ENCODE measurements at regions not wholly inside any gene's neighbourhood (a gene's known extent, or its start where the extent isn't known, plus 50 kb on each side); places are given as distances from the start of the nearest gene placed in this dataset.
A peak's percentile ranks its signal among the peaks of the same experiment; 100 is the strongest.

DNA sequence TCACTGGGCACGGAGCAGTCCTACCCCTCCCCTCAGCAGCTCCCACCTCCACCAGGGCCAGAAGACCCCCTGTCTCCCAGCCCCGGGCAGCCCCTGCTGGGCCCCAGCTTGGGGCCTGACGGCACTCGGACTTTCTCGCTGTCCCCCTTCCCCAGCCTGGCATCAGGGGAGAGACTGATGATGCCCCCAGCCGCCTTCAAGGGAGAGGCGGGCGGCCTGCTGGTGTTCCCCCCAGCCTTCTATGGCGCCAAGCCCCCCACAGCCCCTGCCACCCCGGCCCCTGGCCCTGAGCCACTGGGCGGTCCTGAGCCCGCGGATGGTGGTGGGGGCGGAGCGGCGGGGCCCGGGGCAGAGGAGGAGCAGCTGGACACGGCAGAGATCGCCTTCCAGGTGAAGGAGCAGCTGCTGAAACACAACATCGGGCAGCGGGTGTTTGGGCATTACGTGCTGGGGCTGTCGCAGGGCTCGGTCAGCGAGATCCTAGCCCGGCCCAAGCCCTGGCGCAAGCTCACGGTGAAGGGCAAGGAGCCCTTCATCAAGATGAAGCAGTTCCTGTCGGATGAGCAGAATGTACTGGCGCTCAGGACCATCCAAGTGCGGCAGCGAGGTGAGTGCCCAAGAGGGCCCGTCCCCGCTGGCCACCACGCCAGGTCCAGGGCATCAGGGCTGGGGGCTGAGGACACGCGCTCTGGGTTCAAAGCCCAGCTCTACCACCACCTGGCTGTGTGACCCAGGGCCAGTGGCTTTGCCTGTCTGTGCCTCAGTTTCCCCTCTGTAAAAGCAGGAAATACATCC is 58.6 kb downstream of the PHETA1 start:
- peaks cover 8 to 10% of the 10 kb centered on the region in 2 donors for H3K9me3 ChIP-seq (ENCODE audit: control insufficient read depth in 1 of 2, low read length in 2 of 2)
- no peaks in the 10 kb centered on the region for H3K4me1 ChIP-seq (ENCODE audit: control insufficient read depth in 1 of 2, insufficient read depth in 2 of 2, low read length in 2 of 2)
- H3K9ac ChIP-seq (ENCODE audit: low read depth in 1 of 2, low read length in 2 of 2) = no peak overlapping the region
- H3K4me3 ChIP-seq (ENCODE audit: low read depth in 1 of 2, low read length in 2 of 2) = no peak overlapping the region
- no peak overlapping the region for H3K27ac ChIP-seq (ENCODE audit: low read depth, low read length)
- no peaks in the 10 kb centered on the region for H3K27me3 ChIP-seq (ENCODE audit: control insufficient read depth in 1 of 2, insufficient read depth in 2 of 2, low read length in 2 of 2)
- no peaks in the 10 kb centered on the region for H3K36me3 ChIP-seq (ENCODE audit: control insufficient read depth in 1 of 2, insufficient read depth in 2 of 2, low read length in 2 of 2)

DNA sequence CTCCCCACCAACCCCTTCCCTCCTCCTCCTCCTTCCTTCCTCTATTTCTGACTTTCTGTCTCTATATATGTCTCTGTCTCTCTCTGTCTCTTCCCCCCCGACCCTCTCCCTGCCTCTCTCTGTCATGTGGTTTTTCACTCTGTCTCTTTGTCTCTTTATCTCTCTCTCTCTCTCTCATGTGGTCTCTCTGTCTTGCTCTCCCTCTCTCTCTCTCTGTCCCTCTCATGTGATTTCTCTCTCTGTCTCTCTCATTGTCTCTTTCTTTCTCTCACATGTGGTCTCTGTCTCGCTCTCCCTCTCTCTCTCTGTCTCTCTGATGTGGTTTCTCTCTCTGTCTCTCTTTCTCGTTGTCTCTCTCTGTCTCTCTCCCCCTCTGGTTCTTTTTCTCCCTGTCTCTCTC is 59.3 kb downstream of the PHETA1 start:
- Histone ChIP-seq H3K9ac (ENCODE audit: low read depth in 1 of 2, low read length in 2 of 2) (no peak overlapping the region), H3K9me3 (ENCODE audit: control insufficient read depth in 1 of 2, low read length in 2 of 2) (peaks cover 15 to 17% of the 10 kb centered on the region in 2 donors), H3K4me1 (ENCODE audit: control insufficient read depth in 1 of 2, insufficient read depth in 2 of 2, low read length in 2 of 2) (no peaks in the 10 kb centered on the region), H3K27me3 (ENCODE audit: control insufficient read depth in 1 of 2, insufficient read depth in 2 of 2, low read length in 2 of 2) (no peaks in the 10 kb centered on the region), H3K27ac (ENCODE audit: low read depth, low read length) (no peak overlapping the region), H3K36me3 (ENCODE audit: control insufficient read depth in 1 of 2, insufficient read depth in 2 of 2, low read length in 2 of 2) (no peaks in the 10 kb centered on the region), H3K4me3 (ENCODE audit: low read depth in 1 of 2, low read length in 2 of 2) (no peak overlapping the region)

DNA sequence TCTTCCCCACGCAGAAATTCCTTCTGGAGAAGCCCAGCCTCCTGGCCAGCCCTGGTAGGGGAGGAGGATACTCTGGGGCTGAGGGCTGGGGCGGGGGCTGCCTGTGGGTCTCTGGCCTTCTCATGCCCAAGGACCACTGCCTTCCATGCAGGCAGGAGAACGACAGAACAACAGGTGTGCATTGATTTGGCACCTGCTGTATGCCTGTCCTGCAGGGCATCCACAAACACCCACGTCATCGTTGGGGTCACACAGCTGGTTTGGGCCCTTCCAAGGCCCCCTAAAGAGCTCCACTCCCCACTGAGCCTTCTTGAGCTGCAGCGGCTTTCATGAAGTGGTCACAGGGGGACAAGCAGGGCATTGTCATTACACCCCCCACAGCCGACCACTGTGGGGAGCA is 60.4 kb downstream of the PHETA1 start:
- peaks cover 24 to 26% of the 10 kb centered on the region in 2 donors for H3K9me3 ChIP-seq (ENCODE audit: control insufficient read depth in 1 of 2, low read length in 2 of 2)
- H3K27ac ChIP-seq (ENCODE audit: low read depth, low read length) = no peak overlapping the region

DNA sequence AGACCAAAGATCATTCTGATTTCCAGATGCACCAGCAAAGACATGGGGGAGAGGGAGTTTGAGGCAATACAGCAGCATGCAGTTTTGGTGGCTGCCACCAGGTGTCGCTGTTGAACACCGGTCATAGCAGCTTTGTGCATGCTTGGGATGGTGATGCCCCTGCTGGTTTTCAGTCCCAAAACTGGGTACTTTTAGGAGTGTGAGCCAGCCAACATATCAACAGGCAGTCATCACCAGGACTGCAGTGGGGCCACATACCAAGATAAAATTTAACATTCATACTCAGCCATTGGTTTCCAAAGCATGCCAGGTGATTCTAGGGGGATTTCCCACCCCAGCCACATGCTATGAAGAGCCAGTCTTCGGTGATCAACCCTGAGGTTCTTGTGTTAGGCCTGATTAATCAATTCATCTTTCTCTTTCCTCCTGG is 64.2 kb downstream of the PHETA1 start:
- no peak overlapping the region for H3K27ac ChIP-seq (ENCODE audit: low read depth, low read length)
- H3K9ac ChIP-seq (ENCODE audit: low read depth in 1 of 2, low read length in 2 of 2) = no peak overlapping the region
- no peaks in the 10 kb centered on the region for H3K27me3 ChIP-seq (ENCODE audit: control insufficient read depth in 1 of 2, insufficient read depth in 2 of 2, low read length in 2 of 2)
- H3K4me3 ChIP-seq (ENCODE audit: low read depth in 1 of 2, low read length in 2 of 2) = peak overlapping the region in 1 of 2 donors; percentile 1
- no peaks in the 10 kb centered on the region for H3K4me1 ChIP-seq (ENCODE audit: control insufficient read depth in 1 of 2, insufficient read depth in 2 of 2, low read length in 2 of 2)
- H3K36me3 ChIP-seq (ENCODE audit: control insufficient read depth in 1 of 2, insufficient read depth in 2 of 2, low read length in 2 of 2) = no peaks in the 10 kb centered on the region
- H3K9me3 ChIP-seq (ENCODE audit: control insufficient read depth in 1 of 2, low read length in 2 of 2) = peaks cover 24 to 26% of the 10 kb centered on the region in 2 donors

More for the DNA sequence above, 60.4 kb downstream of the PHETA1 start:
- no peaks in the 10 kb centered on the region for H3K27me3 ChIP-seq (ENCODE audit: control insufficient read depth in 1 of 2, insufficient read depth in 2 of 2, low read length in 2 of 2)
- no peak overlapping the region for H3K4me3 ChIP-seq (ENCODE audit: low read depth in 1 of 2, low read length in 2 of 2)
- no peak overlapping the region for H3K9ac ChIP-seq (ENCODE audit: low read depth in 1 of 2, low read length in 2 of 2)
- H3K4me1 ChIP-seq (ENCODE audit: control insufficient read depth in 1 of 2, insufficient read depth in 2 of 2, low read length in 2 of 2) = no peaks in the 10 kb centered on the region
- no peaks in the 10 kb centered on the region for H3K36me3 ChIP-seq (ENCODE audit: control insufficient read depth in 1 of 2, insufficient read depth in 2 of 2, low read length in 2 of 2)

DNA sequence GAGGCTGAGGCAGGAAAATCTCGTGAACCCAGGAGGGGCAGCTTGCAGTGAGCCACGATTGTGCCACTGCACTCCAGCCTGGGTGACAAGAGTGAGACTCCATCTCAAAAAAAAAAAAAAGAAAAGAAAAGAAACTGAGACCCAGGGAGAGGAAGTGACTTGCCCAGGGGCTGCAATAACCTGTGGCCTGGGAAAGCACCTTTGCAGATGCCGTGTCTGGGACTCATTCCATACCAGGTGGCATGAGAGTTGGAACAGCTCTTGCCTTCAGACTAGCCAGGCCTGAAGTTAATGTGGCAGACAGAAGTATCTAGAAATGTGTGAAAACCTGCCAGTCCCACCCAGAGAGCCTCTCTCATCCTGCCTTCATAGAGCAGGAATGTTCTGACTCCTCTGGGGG is 65.4 kb downstream of the PHETA1 start:
- Histone ChIP-seq H3K9ac (ENCODE audit: low read depth in 1 of 2, low read length in 2 of 2) (no peak overlapping the region), H3K36me3 (ENCODE audit: control insufficient read depth in 1 of 2, insufficient read depth in 2 of 2, low read length in 2 of 2) (no peaks in the 10 kb centered on the region), H3K9me3 (ENCODE audit: control insufficient read depth in 1 of 2, low read length in 2 of 2) (peaks cover 24 to 26% of the 10 kb centered on the region in 2 donors), H3K4me3 (ENCODE audit: low read depth in 1 of 2, low read length in 2 of 2) (no peak overlapping the region), H3K4me1 (ENCODE audit: control insufficient read depth in 1 of 2, insufficient read depth in 2 of 2, low read length in 2 of 2) (no peaks in the 10 kb centered on the region), H3K27ac (ENCODE audit: low read depth, low read length) (no peak overlapping the region), H3K27me3 (ENCODE audit: control insufficient read depth in 1 of 2, insufficient read depth in 2 of 2, low read length in 2 of 2) (no peaks in the 10 kb centered on the region)

DNA sequence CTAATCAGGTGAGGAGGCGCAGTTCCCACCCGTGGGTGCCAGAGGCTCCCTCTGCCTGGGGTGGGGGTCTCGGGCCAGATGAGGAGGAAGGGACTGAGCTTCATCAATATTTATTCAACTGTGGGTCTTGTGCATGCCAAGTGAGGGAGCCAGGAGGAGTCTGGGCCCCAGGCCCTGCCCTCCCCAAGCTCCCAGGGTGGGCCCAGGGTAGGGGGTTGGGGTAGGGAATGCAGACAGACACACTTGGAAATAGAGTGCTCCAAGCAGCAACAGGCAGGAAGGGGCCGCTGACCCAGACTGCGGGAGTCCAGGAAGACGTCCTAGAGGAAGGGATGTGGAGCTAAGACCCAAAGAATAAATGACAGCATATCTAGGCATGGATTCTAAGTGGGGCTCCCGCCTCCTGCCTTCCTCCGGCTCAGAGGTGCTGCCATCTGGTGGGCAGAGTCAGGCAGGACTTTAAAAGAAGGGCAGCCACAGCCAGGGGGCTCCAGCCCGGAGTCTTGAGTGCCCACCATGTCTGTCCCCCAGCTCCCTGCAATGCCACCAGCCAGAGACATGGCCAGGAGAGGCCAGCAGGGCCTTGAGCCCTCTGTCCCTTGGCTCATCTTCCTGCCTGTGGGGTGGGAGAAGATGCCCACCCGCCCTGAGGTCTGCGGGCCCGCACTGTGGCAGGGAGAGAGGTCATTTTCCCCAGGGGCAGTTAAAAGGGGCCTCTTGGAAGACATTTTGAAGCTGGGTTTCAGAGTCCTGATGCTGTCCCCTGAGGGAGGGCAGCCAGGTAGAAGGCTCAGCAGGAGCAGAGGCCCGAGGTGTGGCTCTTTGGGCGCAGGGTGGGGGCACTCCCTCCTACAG is 70.1 kb downstream of the PHETA1 start:
- Histone ChIP-seq H3K36me3 (ENCODE audit: control insufficient read depth in 1 of 2, insufficient read depth in 2 of 2, low read length in 2 of 2) (no peaks in the 10 kb centered on the region), H3K27me3 (ENCODE audit: control insufficient read depth in 1 of 2, insufficient read depth in 2 of 2, low read length in 2 of 2) (no peaks in the 10 kb centered on the region), H3K27ac (ENCODE audit: low read depth, low read length) (no peak overlapping the region), H3K9me3 (ENCODE audit: control insufficient read depth in 1 of 2, low read length in 2 of 2) (peaks cover 2% of the 10 kb centered on the region in 2 donors), H3K9ac (ENCODE audit: low read depth in 1 of 2, low read length in 2 of 2) (no peak overlapping the region), H3K4me1 (ENCODE audit: control insufficient read depth in 1 of 2, insufficient read depth in 2 of 2, low read length in 2 of 2) (no peaks in the 10 kb centered on the region), H3K4me3 (ENCODE audit: low read depth in 1 of 2, low read length in 2 of 2) (no peak overlapping the region)

DNA sequence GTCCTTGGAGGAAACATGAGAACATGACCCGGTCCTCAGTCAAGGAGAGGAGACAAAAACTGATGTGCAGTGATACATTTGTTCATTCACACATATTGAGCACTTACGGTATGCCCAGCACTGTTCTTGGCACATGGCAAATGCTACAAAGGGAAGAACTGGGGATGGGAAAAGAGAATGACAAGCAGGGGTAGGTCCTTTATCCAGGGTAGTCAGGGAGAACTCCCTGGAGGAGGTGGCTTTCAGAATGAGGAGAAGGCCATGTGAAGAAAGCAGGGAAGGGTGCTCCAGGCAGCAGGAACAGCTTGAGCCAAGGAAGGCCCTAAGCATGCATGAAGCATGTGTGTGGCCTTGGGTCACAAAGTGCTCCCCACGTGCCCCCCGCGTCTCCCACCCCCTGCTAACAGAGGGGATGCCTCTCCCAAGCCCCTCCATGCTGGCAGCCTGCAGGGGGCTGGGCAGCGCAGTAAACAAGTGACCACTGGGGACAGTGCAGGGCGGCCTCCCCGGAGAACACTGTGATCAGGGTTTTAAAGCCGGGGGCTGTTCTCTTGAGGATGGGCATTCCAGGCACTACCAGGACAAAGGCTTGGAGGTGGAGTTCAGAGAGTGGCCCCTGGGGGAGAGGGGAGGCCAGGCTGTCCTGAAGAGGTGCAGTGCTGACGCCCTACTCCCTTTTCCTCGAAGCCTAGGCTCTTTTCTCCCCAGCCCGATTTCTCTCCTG is 71.0 kb downstream of the PHETA1 start:
- no peak overlapping the region for H3K4me3 ChIP-seq (ENCODE audit: low read depth in 1 of 2, low read length in 2 of 2)
- H3K27ac ChIP-seq (ENCODE audit: low read depth, low read length) = no peak overlapping the region
- H3K9me3 ChIP-seq (ENCODE audit: control insufficient read depth in 1 of 2, low read length in 2 of 2) = no peaks in the 10 kb centered on the region
- no peaks in the 10 kb centered on the region for H3K4me1 ChIP-seq (ENCODE audit: control insufficient read depth in 1 of 2, insufficient read depth in 2 of 2, low read length in 2 of 2)
- no peaks in the 10 kb centered on the region for H3K36me3 ChIP-seq (ENCODE audit: control insufficient read depth in 1 of 2, insufficient read depth in 2 of 2, low read length in 2 of 2)
- no peak overlapping the region for H3K9ac ChIP-seq (ENCODE audit: low read depth in 1 of 2, low read length in 2 of 2)
- H3K27me3 ChIP-seq (ENCODE audit: control insufficient read depth in 1 of 2, insufficient read depth in 2 of 2, low read length in 2 of 2) = no peaks in the 10 kb centered on the region

DNA sequence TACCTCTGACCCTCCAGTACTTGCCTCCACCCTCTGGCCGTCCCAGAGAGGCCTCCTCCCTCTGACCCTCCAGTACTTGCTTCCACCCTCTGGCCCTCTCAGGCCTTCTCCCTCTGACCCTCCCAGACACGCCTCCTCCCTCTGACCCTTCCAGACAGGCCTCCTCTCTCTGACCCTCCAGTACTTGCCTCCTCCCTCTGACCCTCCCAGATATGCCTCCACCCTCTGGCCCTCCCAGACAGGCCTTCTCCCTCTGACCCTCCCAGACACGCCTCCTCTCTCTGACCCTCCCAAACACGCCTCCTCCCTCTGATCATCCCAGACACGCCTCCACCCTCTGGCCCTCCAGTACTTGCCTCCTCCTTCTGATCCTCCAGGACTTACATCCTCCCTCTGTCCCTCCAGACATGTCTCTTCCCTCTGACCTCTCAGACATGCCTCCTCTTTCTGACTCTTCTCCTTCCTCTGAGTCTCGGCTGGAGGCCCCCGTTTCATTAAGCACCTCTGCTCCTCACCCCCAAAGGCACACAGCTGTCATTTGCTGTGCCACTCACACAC is 71.9 kb downstream of the PHETA1 start:
- no peaks in the 10 kb centered on the region for H3K27me3 ChIP-seq (ENCODE audit: control insufficient read depth in 1 of 2, insufficient read depth in 2 of 2, low read length in 2 of 2)
- no peak overlapping the region for H3K27ac ChIP-seq (ENCODE audit: low read depth, low read length)
- no peaks in the 10 kb centered on the region for H3K36me3 ChIP-seq (ENCODE audit: control insufficient read depth in 1 of 2, insufficient read depth in 2 of 2, low read length in 2 of 2)
- H3K4me1 ChIP-seq (ENCODE audit: control insufficient read depth in 1 of 2, insufficient read depth in 2 of 2, low read length in 2 of 2) = no peaks in the 10 kb centered on the region
- H3K9me3 ChIP-seq (ENCODE audit: control insufficient read depth in 1 of 2, low read length in 2 of 2) = no peaks in the 10 kb centered on the region
- H3K9ac ChIP-seq (ENCODE audit: low read depth in 1 of 2, low read length in 2 of 2) = no peak overlapping the region
- no peak overlapping the region for H3K4me3 ChIP-seq (ENCODE audit: low read depth in 1 of 2, low read length in 2 of 2)

DNA sequence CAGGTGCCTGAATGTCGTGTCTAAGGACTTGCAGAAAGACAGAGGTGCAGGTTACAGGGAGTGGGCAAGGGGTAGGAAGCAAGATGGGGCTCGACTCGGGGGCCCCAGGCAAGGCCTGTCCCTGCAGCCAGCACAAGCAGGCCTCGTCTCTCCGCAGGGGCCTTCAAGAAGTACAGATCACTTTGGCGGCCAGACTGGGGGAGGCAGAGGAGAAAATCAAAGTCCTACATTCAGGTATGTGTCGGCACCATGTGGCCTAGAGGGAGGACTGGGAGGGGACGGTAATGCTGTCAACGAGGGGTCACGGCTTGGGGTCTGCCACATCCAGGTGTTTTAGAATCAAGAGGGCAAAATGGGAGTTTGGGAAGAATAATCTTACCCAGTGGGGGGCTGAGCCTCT is 73.7 kb downstream of the PHETA1 start:
- H3K4me1 ChIP-seq (ENCODE audit: control insufficient read depth in 1 of 2, insufficient read depth in 2 of 2, low read length in 2 of 2) = no peaks in the 10 kb centered on the region
- no peak overlapping the region for H3K27ac ChIP-seq (ENCODE audit: low read depth, low read length)
- no peaks in the 10 kb centered on the region for H3K36me3 ChIP-seq (ENCODE audit: control insufficient read depth in 1 of 2, insufficient read depth in 2 of 2, low read length in 2 of 2)
- no peaks in the 10 kb centered on the region for H3K27me3 ChIP-seq (ENCODE audit: control insufficient read depth in 1 of 2, insufficient read depth in 2 of 2, low read length in 2 of 2)
- H3K9ac ChIP-seq (ENCODE audit: low read depth in 1 of 2, low read length in 2 of 2) = no peak overlapping the region
- H3K9me3 ChIP-seq (ENCODE audit: control insufficient read depth in 1 of 2, low read length in 2 of 2) = no peaks in the 10 kb centered on the region
- no peak overlapping the region for H3K4me3 ChIP-seq (ENCODE audit: low read depth in 1 of 2, low read length in 2 of 2)

Data from duodenal mucosa (tissue), 2 donors.